OCI-M2 (cell line): ENCODE measurements at regions not wholly inside any gene's neighbourhood (a gene's known extent, or its start where the extent isn't known, plus 50 kb on each side); places are given as distances from the start of the nearest gene placed in this dataset.
"Not testable (repeated sequence)": the region's sequence is repeated elsewhere in the genome, so short reads cannot be mapped to it uniquely, and the experiment has no call there.

Experiments
- DNase-seq: peaks from one replicate; lab custom pipeline; 2025; ENCODE audit not compliant: unreplicated experiment; lab: John Stamatoyannopoulos, UW

GRCh38 chr13:80946008-80946802 is 605.3 kb upstream of the SPRY2 start:
- DNase-seq = no peak

- no peak for DNase-seq
Observed at GRCh38 chr13:80945328-80945727, 604.4 kb upstream of the SPRY2 start.

- DNase-seq = no peak
Observed at GRCh38 chr13:80939581-80939980, 598.7 kb upstream of the SPRY2 start.

GRCh38 chr13:80931766-80932165 is 590.8 kb upstream of the SPRY2 start:
- DNase-seq = no peak

- no peak for DNase-seq
Observed at GRCh38 chr13:80931118-80931517, 590.2 kb upstream of the SPRY2 start.

- DNase-seq = no peak
Observed at GRCh38 chr13:80928241-80928640, 587.3 kb upstream of the SPRY2 start.

GRCh38 chr13:80926024-80926423 is 585.1 kb upstream of the SPRY2 start:
- DNase-seq = not testable (repeated sequence)

GRCh38 chr13:80924596-80924995 is 583.7 kb upstream of the SPRY2 start:
- DNase-seq = peak; percentile 39

- DNase-seq = no peak
Observed at GRCh38 chr13:80923907-80924306, 583.0 kb upstream of the SPRY2 start.

- no peak for DNase-seq
Observed at GRCh38 chr13:80921971-80922370, 581.0 kb upstream of the SPRY2 start.

GRCh38 chr13:80921541-80921940 is 580.6 kb upstream of the SPRY2 start:
- DNase-seq = no peak

- no peak for DNase-seq
Observed at GRCh38 chr13:80906860-80907259, 565.9 kb upstream of the SPRY2 start.

- DNase-seq = no peak
Observed at GRCh38 chr13:80904386-80904785, 563.5 kb upstream of the SPRY2 start.

- no peak for DNase-seq
Observed at GRCh38 chr13:80903911-80904310, 563.0 kb upstream of the SPRY2 start.

GRCh38 chr13:80901530-80901929 is 560.6 kb upstream of the SPRY2 start:
- DNase-seq = no peak

GRCh38 chr13:80901111-80901510 is 560.2 kb upstream of the SPRY2 start:
- DNase-seq = no peak

- DNase-seq = no peak
Observed at GRCh38 chr13:80900561-80900960, 559.6 kb upstream of the SPRY2 start.

- DNase-seq = not testable (repeated sequence)
Observed at GRCh38 chr13:80897641-80898040, 556.7 kb upstream of the SPRY2 start.

- DNase-seq = no peak
Observed at GRCh38 chr13:80894917-80895316, 554.0 kb upstream of the SPRY2 start.

- no peak for DNase-seq
Observed at GRCh38 chr13:80889829-80890228, 548.9 kb upstream of the SPRY2 start.

- no peak for DNase-seq
Observed at GRCh38 chr13:80888390-80888789, 547.5 kb upstream of the SPRY2 start.

- no peak for DNase-seq
Observed at GRCh38 chr13:80884056-80884785, 543.3 kb upstream of the SPRY2 start.
